NCI-H146 treated with DMSO at 0.1 percent for 48 hours (cell line): ENCODE measurements at regions not wholly inside any gene's neighbourhood (a gene's known extent, or its start where the extent isn't known, plus 50 kb on each side); places are given as distances from the start of the nearest gene placed in this dataset.

Experiments
- DNase-seq: peaks from one replicate; lab custom pipeline; 2025; ENCODE audit not compliant: unreplicated experiment; lab: John Stamatoyannopoulos, UW

- no peak for DNase-seq
Observed at GRCh38 chr16:55214412-55214811, 109.6 kb upstream of the IRX6 start.

- no peak for DNase-seq
Observed at GRCh38 chr16:55214974-55215494, 109.0 kb upstream of the IRX6 start.

GRCh38 chr16:55217392-55217791 lies 106.6 kb upstream of the IRX6 start:
- DNase-seq, result no peak

- no peak for DNase-seq
Observed at GRCh38 chr16:55221836-55222235, 102.2 kb upstream of the IRX6 start.

GRCh38 chr16:55222486-55222885 lies 101.5 kb upstream of the IRX6 start:
- DNase-seq, result no peak

GRCh38 chr16:55225972-55226542 lies 97.9 kb upstream of the IRX6 start:
- no peak for DNase-seq

GRCh38 chr16:55232822-55233221 lies 91.2 kb upstream of the IRX6 start:
- no peak for DNase-seq

- no peak for DNase-seq
Observed at GRCh38 chr16:55233464-55233863, 90.5 kb upstream of the IRX6 start.

- no peak for DNase-seq
Observed at GRCh38 chr16:55236655-55237054, 87.3 kb upstream of the IRX6 start.

GRCh38 chr16:55239723-55240122 lies 84.3 kb upstream of the IRX6 start:
- no peak for DNase-seq

- no peak for DNase-seq
Observed at GRCh38 chr16:55240888-55241287, 83.1 kb upstream of the IRX6 start.

- DNase-seq, result no peak
Observed at GRCh38 chr16:55242667-55243066, 81.3 kb upstream of the IRX6 start.

- no peak for DNase-seq
Observed at GRCh38 chr16:55248058-55248457, 75.9 kb upstream of the IRX6 start.

GRCh38 chr16:55248494-55248893 lies 75.5 kb upstream of the IRX6 start:
- DNase-seq, result no peak

- DNase-seq, result no peak
Observed at GRCh38 chr16:55249361-55249760, 74.6 kb upstream of the IRX6 start.

- no peak for DNase-seq
Observed at GRCh38 chr16:55249936-55250335, 74.1 kb upstream of the IRX6 start.

- DNase-seq, result no peak
Observed at GRCh38 chr16:55250701-55251100, 73.3 kb upstream of the IRX6 start.

- DNase-seq, result no peak
Observed at GRCh38 chr16:55251151-55251550, 72.9 kb upstream of the IRX6 start.

- DNase-seq, result no peak
Observed at GRCh38 chr16:55252577-55252976, 71.4 kb upstream of the IRX6 start.

GRCh38 chr16:55253987-55254386 lies 70.0 kb upstream of the IRX6 start:
- DNase-seq, result no peak

- no peak for DNase-seq
Observed at GRCh38 chr16:55255733-55256282, 68.2 kb upstream of the IRX6 start.

- no peak for DNase-seq
Observed at GRCh38 chr16:55256412-55257016, 67.5 kb upstream of the IRX6 start.
